Keratinocyte (primary cell): ENCODE measurements at regions not wholly inside any gene's neighbourhood (a gene's known extent, or its start where the extent isn't known, plus 50 kb on each side); places are given as distances from the start of the nearest gene placed in this dataset.

Source experiments
- EZH2 ChIP-seq: IDR thresholded peaks from one replicate; pipeline ENCODE4 v1.6.1; 2012; ENCODE audit warnings: inconsistent platforms, mild to moderate bottlenecking, low read length, moderate library complexity
- TF ChIP-seq, protein P1 (sequence below), 3 experiments: IDR thresholded peaks in 1 of 3; conservative IDR thresholded peaks in 1 of 3; optimal IDR thresholded peaks in 1 of 3; 2 replicates in 2 of 3; 3 replicates in 1 of 3; pipeline versions ENCODE3 to v1.5.1; 2011; ENCODE audit warnings: low read length in 3 of 3, mild to moderate bottlenecking in 3 of 3, moderate library complexity in 2 of 3, control low read depth in 1 of 3, inconsistent platforms in 1 of 3; ENCODE audit not compliant: insufficient read depth in 2 of 3; ENCODE audit errors: extremely low read depth in 1 of 3

- TF ChIP-seq, protein P1, sequence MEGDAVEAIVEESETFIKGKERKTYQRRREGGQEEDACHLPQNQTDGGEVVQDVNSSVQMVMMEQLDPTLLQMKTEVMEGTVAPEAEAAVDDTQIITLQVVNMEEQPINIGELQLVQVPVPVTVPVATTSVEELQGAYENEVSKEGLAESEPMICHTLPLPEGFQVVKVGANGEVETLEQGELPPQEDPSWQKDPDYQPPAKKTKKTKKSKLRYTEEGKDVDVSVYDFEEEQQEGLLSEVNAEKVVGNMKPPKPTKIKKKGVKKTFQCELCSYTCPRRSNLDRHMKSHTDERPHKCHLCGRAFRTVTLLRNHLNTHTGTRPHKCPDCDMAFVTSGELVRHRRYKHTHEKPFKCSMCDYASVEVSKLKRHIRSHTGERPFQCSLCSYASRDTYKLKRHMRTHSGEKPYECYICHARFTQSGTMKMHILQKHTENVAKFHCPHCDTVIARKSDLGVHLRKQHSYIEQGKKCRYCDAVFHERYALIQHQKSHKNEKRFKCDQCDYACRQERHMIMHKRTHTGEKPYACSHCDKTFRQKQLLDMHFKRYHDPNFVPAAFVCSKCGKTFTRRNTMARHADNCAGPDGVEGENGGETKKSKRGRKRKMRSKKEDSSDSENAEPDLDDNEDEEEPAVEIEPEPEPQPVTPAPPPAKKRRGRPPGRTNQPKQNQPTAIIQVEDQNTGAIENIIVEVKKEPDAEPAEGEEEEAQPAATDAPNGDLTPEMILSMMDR (optimal IDR thresholded peaks at IDR 0.05 in 1 of 3, IDR thresholded peaks at IDR 0.05 in 1 of 3, conservative IDR thresholded peaks at IDR 0.05 in 1 of 3; ENCODE audit: extremely low read depth in 1 of 3, insufficient read depth in 2 of 3, low read length in 3 of 3) = no peak
- TF ChIP-seq EZH2 = no peak
Measured at GRCh38 chr17:69949496-69949895, 125.5 kb upstream of the KCNJ16 start.
